22Rv1 (cell line): ENCODE measurements at regions not wholly inside any gene's neighbourhood (a gene's known extent, or its start where the extent isn't known, plus 50 kb on each side); places are given as distances from the start of the nearest gene placed in this dataset.

ENCODE experiments used
- ZFX ChIP-seq: fragments of 450-650 bp; IDR thresholded peaks from 2 replicates; pipeline ENCODE4 v1.6.1; 2017; ENCODE audit warnings: antibody characterized with exemption, borderline replicate concordance
- TF ChIP-seq, protein P1 (sequence below): fragments of 450-650 bp; IDR thresholded peaks from 2 replicates; pipeline ENCODE4 v1.5.1; 2017; ENCODE audit warnings: mild to moderate bottlenecking

DNA sequence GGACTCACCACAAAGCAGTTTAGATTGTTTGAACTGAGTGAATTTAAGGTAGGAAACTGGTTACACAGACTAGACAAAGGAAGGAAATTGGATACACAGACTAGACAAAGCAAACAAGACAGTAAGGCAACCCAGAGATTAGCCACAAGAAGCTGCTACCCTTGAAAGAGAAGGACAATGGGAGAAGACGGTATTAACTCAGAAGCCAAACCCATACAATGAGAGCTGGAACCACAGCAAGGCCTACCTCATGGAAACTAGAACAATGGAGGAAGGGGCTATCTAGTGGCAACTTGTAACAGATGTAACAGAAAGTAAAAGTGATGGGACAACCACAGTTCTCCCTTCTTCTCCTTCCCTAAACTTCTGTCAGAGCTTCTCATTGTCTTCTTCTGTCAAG is 410.9 kb upstream of the SPRY2 start:
- TF ChIP-seq, protein P1, sequence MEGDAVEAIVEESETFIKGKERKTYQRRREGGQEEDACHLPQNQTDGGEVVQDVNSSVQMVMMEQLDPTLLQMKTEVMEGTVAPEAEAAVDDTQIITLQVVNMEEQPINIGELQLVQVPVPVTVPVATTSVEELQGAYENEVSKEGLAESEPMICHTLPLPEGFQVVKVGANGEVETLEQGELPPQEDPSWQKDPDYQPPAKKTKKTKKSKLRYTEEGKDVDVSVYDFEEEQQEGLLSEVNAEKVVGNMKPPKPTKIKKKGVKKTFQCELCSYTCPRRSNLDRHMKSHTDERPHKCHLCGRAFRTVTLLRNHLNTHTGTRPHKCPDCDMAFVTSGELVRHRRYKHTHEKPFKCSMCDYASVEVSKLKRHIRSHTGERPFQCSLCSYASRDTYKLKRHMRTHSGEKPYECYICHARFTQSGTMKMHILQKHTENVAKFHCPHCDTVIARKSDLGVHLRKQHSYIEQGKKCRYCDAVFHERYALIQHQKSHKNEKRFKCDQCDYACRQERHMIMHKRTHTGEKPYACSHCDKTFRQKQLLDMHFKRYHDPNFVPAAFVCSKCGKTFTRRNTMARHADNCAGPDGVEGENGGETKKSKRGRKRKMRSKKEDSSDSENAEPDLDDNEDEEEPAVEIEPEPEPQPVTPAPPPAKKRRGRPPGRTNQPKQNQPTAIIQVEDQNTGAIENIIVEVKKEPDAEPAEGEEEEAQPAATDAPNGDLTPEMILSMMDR = no peak
- TF ChIP-seq ZFX = no peak
